Lower leg skin (tissue), 4 donors: ENCODE measurements at regions not wholly inside any gene's neighbourhood (a gene's known extent, or its start where the extent isn't known, plus 50 kb on each side); places are given as distances from the start of the nearest gene placed in this dataset.

Experiments
- DNase-seq, 2 donors: peaks; one replicate each; pipeline ENCODE4 v3.0.0-alpha.2; 2019; ENCODE audit warnings: low spot score in 2 of 2
- H3K4me3 ChIP-seq: fragments of 200-600 bp; sonication (generic); 2 replicates; pipeline ENCODE4 v1.5.1; 2017; ENCODE audit warnings: mild to moderate bottlenecking, low read depth; ENCODE audit not compliant: poor library complexity, severe bottlenecking
- POLR2A ChIP-seq, 2 donors: fragments of 450-650 bp; IDR thresholded peaks; one replicate each; pipeline ENCODE4 v1.6.1; 2016 to 2017; ENCODE audit warnings: antibody characterized with exemption in 2 of 2, mild to moderate bottlenecking in 1 of 2, moderate library complexity in 1 of 2
- WGBS, 2 donors: methylation state at CpG; one replicate each; pipeline ENCODE4 v1.1.5; 2018; 5-methylcytosine and 5-hydroxymethylcytosine counted together
- intact Hi-C: fragments of 100-400 bp; cut with DNase I; formaldehyde crosslinking; loops from one replicate; pipeline ENCODE4 v1.15.0; 2023; ENCODE audit warnings: low total_unique reads
- TF ChIP-seq, protein P1 (sequence below), 3 donors: fragments of 450-650 bp; IDR thresholded peaks; one replicate each; pipeline ENCODE4 v1.5.1; 2016; ENCODE audit warnings: antibody characterized with exemption in 3 of 3, mild to moderate bottlenecking in 3 of 3, moderate library complexity in 2 of 3

DNA sequence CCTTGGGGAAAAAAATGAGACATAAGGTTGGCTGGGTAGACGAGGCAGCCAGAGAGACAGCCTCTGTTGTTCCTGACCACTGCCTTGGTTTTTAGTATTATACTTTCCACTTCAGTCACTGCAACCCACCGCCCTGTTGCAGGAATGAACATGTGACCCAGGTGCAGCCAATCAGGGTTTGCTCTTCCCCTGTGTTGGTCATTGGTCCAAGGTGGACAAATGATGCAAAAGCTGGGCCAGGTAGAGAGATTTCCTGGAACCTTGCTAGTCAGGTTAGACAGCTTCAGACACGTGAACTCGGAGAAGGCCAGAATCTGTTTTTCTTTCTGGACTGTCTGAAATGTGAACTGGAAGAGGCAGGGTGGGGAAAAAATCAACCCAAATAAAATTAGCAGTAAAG, 452.4 kb upstream of the RBFOX1 start:
- TF ChIP-seq, protein P1, sequence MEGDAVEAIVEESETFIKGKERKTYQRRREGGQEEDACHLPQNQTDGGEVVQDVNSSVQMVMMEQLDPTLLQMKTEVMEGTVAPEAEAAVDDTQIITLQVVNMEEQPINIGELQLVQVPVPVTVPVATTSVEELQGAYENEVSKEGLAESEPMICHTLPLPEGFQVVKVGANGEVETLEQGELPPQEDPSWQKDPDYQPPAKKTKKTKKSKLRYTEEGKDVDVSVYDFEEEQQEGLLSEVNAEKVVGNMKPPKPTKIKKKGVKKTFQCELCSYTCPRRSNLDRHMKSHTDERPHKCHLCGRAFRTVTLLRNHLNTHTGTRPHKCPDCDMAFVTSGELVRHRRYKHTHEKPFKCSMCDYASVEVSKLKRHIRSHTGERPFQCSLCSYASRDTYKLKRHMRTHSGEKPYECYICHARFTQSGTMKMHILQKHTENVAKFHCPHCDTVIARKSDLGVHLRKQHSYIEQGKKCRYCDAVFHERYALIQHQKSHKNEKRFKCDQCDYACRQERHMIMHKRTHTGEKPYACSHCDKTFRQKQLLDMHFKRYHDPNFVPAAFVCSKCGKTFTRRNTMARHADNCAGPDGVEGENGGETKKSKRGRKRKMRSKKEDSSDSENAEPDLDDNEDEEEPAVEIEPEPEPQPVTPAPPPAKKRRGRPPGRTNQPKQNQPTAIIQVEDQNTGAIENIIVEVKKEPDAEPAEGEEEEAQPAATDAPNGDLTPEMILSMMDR (IDR thresholded peaks at IDR 0.05): no peak
- no peak for TF ChIP-seq POLR2A (IDR thresholded peaks at IDR 0.05)
- WGBS, 2 donors: 59 to 69% methylated on average over 4 of the region's 4 CpGs
- no peak overlapping the region for H3K4me3 ChIP-seq
- intact Hi-C loops: no loop called here
- no peak for DNase-seq

DNA sequence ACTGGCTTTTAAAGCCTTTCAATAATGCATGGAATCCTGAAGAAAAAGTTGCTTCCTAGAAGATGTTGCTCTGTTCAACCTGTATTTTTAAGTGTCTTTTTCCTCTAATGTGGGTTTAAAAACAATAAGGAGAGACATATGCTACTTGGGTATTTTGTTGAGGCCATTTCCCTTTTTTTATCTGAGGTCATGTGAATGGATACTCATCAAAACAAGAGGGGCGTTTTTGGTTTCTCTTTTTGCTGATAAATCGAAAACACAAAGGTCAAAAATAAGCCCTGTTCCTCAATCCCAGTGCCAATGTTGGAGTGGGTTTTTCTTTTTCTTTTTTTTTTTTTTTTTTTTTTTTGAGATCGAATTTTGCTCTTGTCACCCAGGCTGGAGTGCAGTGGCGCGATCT, 468.0 kb upstream of the RBFOX1 start:
- no peak overlapping the region for H3K4me3 ChIP-seq
- intact Hi-C loops: no loop called here
- DNase-seq: no peak
- WGBS, 2 donors: 84 to 89% methylated on average over 5 of the region's 5 CpGs
- TF ChIP-seq POLR2A (IDR thresholded peaks at IDR 0.05): no peak
- TF ChIP-seq, protein P1 (IDR thresholded peaks at IDR 0.05): no peak

DNA sequence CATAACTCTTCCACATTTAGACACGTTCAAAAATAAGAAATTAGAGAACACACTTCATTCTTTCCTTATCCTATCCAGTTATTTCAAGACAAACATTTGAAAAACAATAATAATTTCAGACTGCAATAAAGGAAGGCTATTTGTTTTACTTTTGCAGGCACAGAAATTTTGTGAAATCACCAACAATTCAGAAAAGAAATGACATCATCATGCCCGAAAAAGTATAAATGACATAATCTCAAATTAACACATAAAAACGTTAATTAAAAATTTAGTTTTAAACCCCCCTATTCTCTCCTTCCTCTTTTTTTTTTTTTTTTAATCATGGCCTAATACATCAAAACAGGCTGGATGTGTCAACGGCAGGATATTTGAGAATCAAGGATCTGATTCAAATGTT, 468.4 kb upstream of the RBFOX1 start:
- H3K4me3 ChIP-seq: no peak overlapping the region
- WGBS, 2 donors: 73 to 74% methylated on average over 4 of the region's 4 CpGs
- TF ChIP-seq, protein P1 (IDR thresholded peaks at IDR 0.05): no peak
- no peak for TF ChIP-seq POLR2A (IDR thresholded peaks at IDR 0.05)
- no peak for DNase-seq
- intact Hi-C loops: no loop called here

DNA sequence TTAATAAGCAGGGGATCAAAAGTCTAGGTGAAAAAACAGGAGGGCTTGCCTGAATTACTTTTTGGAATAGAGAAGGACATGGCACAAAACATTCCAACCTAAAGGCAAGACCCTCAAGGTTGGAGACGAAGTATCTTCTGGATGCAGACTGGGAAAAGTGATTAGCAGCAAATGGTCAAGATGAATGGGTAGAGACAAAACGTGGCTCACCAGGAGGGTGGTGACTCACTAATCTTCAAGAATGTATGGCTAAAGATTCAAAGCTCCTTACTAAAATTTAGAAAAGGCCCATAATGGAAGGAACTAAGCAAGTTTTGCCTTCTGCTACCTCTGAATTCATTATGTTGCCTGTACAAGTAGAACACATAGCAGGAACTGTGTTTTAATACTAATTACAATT, 469.5 kb upstream of the RBFOX1 start:
- intact Hi-C loops: no loop called here
- H3K4me3 ChIP-seq: no peak overlapping the region
- 56 to 57% methylated on average over 2 of the region's 2 CpGs for WGBS, 2 donors
- DNase-seq: no peak
- TF ChIP-seq, protein P1 (IDR thresholded peaks at IDR 0.05): no peak
- TF ChIP-seq POLR2A (IDR thresholded peaks at IDR 0.05): no peak

DNA sequence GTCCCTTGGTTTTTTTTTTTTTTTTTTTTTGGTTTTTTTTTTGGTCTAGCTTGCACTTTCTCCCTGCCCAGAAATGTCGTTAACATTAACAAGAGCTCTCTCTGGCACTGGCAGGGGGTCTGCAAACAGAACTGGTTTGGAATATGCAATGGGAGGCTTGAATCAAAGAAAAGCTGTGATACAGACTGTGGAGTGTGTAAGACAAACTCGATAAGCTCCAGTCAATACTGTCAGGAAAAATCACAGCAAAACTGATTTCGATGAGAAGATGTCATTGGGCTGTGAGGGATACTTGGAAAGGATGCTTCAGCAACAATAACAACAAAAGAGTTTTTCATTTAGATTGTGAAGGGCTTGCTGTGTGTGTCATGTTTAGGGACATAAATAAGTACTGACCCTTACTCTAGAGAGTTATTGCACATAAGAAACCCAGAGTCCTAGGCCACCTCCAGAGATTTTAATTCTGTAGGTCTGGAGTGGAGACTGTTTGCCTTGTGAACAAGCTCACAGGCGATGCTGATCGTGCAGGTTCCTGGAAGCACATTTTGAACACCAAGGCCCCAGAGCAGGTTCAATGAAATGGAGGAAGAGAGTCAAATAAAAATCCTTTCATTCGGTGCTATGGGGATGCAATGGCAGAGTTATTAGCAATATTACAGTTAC, 470.7 kb upstream of the RBFOX1 start:
- intact Hi-C loops: no loop called here
- no peak overlapping the region for H3K4me3 ChIP-seq
- 67 to 68% methylated on average over 6 of the region's 6 CpGs for WGBS, 2 donors

More for the DNA sequence above, 470.7 kb upstream of the RBFOX1 start:
- no peak for DNase-seq
- TF ChIP-seq, protein P1 (IDR thresholded peaks at IDR 0.05): no peak
- no peak for TF ChIP-seq POLR2A (IDR thresholded peaks at IDR 0.05)
